Ishikawa (cell line): ENCODE measurements at regions not wholly inside any gene's neighbourhood (a gene's known extent, or its start where the extent isn't known, plus 50 kb on each side); places are given as distances from the start of the nearest gene placed in this dataset.

Source experiments
- CREB1 ChIP-seq: IDR thresholded peaks from 2 replicates; pipeline ENCODE4 v1.6.1; 2012; ENCODE audit warnings: low read depth
- EGR1 ChIP-seq: IDR thresholded peaks from 2 replicates; pipeline ENCODE4 v1.6.1; 2012
- EP300 ChIP-seq: IDR thresholded peaks from 2 replicates; pipeline ENCODE4 v1.6.1; 2012; ENCODE audit warnings: borderline replicate concordance
- FOXM1 ChIP-seq: IDR thresholded peaks from 2 replicates; pipeline ENCODE4 v1.6.1; 2012; ENCODE audit warnings: low read depth, borderline replicate concordance
- MAX ChIP-seq: IDR thresholded peaks from 2 replicates; pipeline ENCODE4 v1.6.1; 2012
- NFIC ChIP-seq: IDR thresholded peaks from 2 replicates; pipeline ENCODE4 v1.6.1; 2012
- REST ChIP-seq: IDR thresholded peaks from 2 replicates; pipeline ENCODE4 v1.6.1; 2012; ENCODE audit warnings: low read depth, mild to moderate bottlenecking
- TAF1 ChIP-seq: IDR thresholded peaks from 2 replicates; pipeline ENCODE4 v1.6.1; 2012; ENCODE audit warnings: low read depth, mild to moderate bottlenecking
- TCF12 ChIP-seq: IDR thresholded peaks from 2 replicates; pipeline ENCODE4 v1.6.1; 2012; ENCODE audit warnings: low read depth
- USF1 ChIP-seq: IDR thresholded peaks from 2 replicates; pipeline ENCODE4 v1.6.1; 2012
- ZBTB7A ChIP-seq: IDR thresholded peaks from 2 replicates; pipeline ENCODE4 v1.6.1; 2012; ENCODE audit warnings: low read depth

GRCh38 chr11:97617031-97617430 is 1227.2 kb downstream of the JRKL start:
- TF ChIP-seq CREB1 (no peak), REST (no peak), EP300 (no peak), TCF12 (no peak), NFIC (no peak), FOXM1 (no peak), MAX (no peak), TAF1 (no peak), ZBTB7A (no peak), USF1 (no peak), EGR1 (no peak)
